GM13977 (cell line): ENCODE measurements at regions not wholly inside any gene's neighbourhood (a gene's known extent, or its start where the extent isn't known, plus 50 kb on each side); places are given as distances from the start of the nearest gene placed in this dataset.

Source experiments
- DNase-seq: peaks from one replicate; pipeline ENCODE4 v3.0.0; 2012; ENCODE audit warnings: low spot score
- CTCF ChIP-seq: IDR thresholded peaks from 2 replicates; pipeline ENCODE4 v1.5.1; 2012; ENCODE audit warnings: mild to moderate bottlenecking, control low read depth; ENCODE audit not compliant: insufficient read depth; ENCODE audit errors: extremely low read depth, missing control alignments
- in situ Hi-C: fragments of 300-500 bp; cut with MboI; formaldehyde crosslinking; loops from one replicate; pipeline ENCODE4 v1.12.0; 2022; ENCODE audit warnings: low sequenced_read_pairs, low pct_unique_long_range_greater_than_20kb, mixed read lengths, inconsistent platforms; ENCODE audit not compliant: unreplicated experiment

- in situ Hi-C loops = no loop called here
- no peak for TF ChIP-seq CTCF
- DNase-seq = no peak
These were observed 55.9 kb upstream of the NUP160 start for GRCh38 chr11:47904048-47904447.

- TF ChIP-seq CTCF = no peak
- in situ Hi-C loops = no loop called here
- DNase-seq = peak; percentile 74
These were observed 51.7 kb upstream of the NUP160 start for GRCh38 chr11:47899801-47900200.
